Brain microvascular endothelial cell (primary cell): ENCODE measurements at regions not wholly inside any gene's neighbourhood (a gene's known extent, or its start where the extent isn't known, plus 50 kb on each side); places are given as distances from the start of the nearest gene placed in this dataset.
"Not testable (repeated sequence)": the region's sequence is repeated elsewhere in the genome, so short reads cannot be mapped to it uniquely, and the experiment has no call there.

Experiments
- DNase-seq: peaks from one replicate; pipeline ENCODE4 v3.0.0-alpha.2; 2020
- H3K27ac ChIP-seq: fragments of 250-450 bp; sonication (Bioruptor Pico); 2 replicates; pipeline ENCODE4 v1.5.1; 2020; ENCODE audit warnings: mild to moderate bottlenecking, moderate library complexity
- H3K27me3 ChIP-seq: fragments of 250-450 bp; sonication (Bioruptor Pico); replicated peaks from 2 replicates; pipeline ENCODE4 v1.5.1; 2020; ENCODE audit warnings: mild to moderate bottlenecking
- H3K36me3 ChIP-seq: fragments of 250-450 bp; sonication (Bioruptor Pico); replicated peaks from 2 replicates; pipeline ENCODE4 v1.5.1; 2020; ENCODE audit warnings: mild to moderate bottlenecking
- H3K4me3 ChIP-seq: 2 replicates; pipeline ENCODE4 v1.5.1; 2011; ENCODE audit warnings: low read depth, mild to moderate bottlenecking, control low read depth, low read length, moderate library complexity
- in situ Hi-C: cut with HindIII; loops from 2 replicates; pipeline ENCODE4 v1.10.0; 2017; ENCODE audit warnings: low sequenced_read_pairs, low pct_ligation_motif_present
- TF ChIP-seq, protein P1 (sequence below): IDR thresholded peaks from 2 replicates; pipeline ENCODE4 v1.5.1; 2011; ENCODE audit warnings: low read depth, mild to moderate bottlenecking, moderate library complexity, low read length, control low read depth, inconsistent platforms; ENCODE audit errors: missing control alignments

DNA sequence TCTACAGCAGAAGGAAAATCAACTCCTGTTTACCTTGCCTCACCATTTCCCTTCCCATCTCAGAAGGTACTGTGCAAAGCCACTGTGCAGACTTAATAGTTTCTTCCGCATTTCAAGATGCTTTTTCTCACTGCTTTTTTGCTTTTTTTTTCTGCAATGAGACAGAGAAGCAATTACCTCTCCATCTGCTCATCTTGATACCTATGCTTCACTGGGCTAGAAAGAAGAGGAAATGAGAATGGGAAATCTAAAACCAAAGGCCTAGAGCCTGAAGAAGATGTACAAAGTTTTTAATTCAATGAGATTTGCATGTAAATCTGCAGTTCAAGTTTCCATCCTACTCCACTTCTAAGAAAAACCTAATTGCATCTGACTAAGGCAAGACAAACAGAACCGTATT is 238.1 kb upstream of the SETMAR start:
- DNase-seq, result no peak
- no peaks in the 10 kb centered on the region for H3K36me3 ChIP-seq
- in situ Hi-C loops, result no loop called here
- TF ChIP-seq, protein P1, sequence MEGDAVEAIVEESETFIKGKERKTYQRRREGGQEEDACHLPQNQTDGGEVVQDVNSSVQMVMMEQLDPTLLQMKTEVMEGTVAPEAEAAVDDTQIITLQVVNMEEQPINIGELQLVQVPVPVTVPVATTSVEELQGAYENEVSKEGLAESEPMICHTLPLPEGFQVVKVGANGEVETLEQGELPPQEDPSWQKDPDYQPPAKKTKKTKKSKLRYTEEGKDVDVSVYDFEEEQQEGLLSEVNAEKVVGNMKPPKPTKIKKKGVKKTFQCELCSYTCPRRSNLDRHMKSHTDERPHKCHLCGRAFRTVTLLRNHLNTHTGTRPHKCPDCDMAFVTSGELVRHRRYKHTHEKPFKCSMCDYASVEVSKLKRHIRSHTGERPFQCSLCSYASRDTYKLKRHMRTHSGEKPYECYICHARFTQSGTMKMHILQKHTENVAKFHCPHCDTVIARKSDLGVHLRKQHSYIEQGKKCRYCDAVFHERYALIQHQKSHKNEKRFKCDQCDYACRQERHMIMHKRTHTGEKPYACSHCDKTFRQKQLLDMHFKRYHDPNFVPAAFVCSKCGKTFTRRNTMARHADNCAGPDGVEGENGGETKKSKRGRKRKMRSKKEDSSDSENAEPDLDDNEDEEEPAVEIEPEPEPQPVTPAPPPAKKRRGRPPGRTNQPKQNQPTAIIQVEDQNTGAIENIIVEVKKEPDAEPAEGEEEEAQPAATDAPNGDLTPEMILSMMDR, result no peak
- no peak overlapping the region for H3K4me3 ChIP-seq
- H3K27ac ChIP-seq, result no peak overlapping the region
- H3K27me3 ChIP-seq, result no peaks in the 10 kb centered on the region

DNA sequence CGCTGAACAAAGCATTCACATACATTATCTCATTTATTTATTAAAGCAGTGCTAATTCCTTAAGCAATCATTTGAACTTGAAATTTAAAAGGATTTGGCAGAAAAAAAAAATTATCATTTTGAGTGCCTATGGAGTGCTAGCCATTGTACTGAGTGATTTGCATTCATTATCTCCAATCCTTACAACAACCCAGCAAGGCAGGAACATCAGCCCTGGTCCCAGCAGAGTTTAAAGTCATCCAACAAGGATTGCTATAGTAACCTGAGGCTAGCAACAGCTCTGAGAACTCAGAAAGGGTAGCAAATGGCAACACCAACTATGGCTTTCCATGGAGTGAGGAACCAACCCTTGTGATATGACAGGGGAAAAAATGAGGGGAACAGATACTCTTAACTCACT is 237.6 kb upstream of the SETMAR start:
- no peak overlapping the region for H3K27ac ChIP-seq
- TF ChIP-seq, protein P1, result no peak
- in situ Hi-C loops, result no loop called here

DNA sequence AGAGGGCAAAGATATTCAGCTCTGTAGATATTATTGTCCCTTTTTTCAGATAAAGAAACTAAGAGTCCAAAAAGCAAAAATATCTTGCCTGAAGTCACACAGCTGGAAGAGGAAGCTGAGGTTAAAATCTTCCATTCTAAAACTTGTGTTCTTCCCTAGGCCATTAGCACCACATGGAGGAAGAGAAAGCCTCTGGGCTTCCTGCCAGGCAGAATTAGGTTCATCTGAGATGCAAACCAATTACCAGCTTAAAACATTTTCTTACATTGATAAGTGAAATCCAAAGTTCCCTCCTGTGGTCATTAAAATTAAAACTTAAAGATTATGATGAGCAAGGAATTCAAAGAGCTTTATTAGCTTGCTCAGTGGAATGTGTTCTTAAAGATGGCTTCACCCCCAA is 235.3 kb upstream of the SETMAR start:
- TF ChIP-seq, protein P1, result no peak
- DNase-seq, result no peak
- Histone ChIP-seq H3K4me3 (no peak overlapping the region), H3K36me3 (no peaks in the 10 kb centered on the region), H3K27me3 (no peaks in the 10 kb centered on the region), H3K27ac (no peak overlapping the region)
- in situ Hi-C loops, result no loop called here

More for the DNA sequence above, 237.6 kb upstream of the SETMAR start:
- Histone ChIP-seq H3K27me3 (no peaks in the 10 kb centered on the region), H3K36me3 (no peaks in the 10 kb centered on the region), H3K4me3 (no peak overlapping the region)
- no peak for DNase-seq

GRCh38 chr3:4069796-4070195 is 233.4 kb upstream of the SETMAR start:
- no peak overlapping the region for H3K4me3 ChIP-seq
- no peak for DNase-seq
- no peak overlapping the region for H3K27ac ChIP-seq

GRCh38 chr3:4071481-4072184 is 231.5 kb upstream of the SETMAR start:
- H3K36me3 ChIP-seq, result no peaks in the 10 kb centered on the region
- DNase-seq, result no peak
- TF ChIP-seq, protein P1, result no peak
- no peaks in the 10 kb centered on the region for H3K27me3 ChIP-seq
- in situ Hi-C loops, result no loop called here
- H3K27ac ChIP-seq, result no peak overlapping the region
- H3K4me3 ChIP-seq, result no peak overlapping the region

More at GRCh38 chr3:4069796-4070195, 233.4 kb upstream of the SETMAR start:
- Histone ChIP-seq H3K27me3 (no peaks in the 10 kb centered on the region), H3K36me3 (no peaks in the 10 kb centered on the region)
- in situ Hi-C loops, result no loop called here
- TF ChIP-seq, protein P1, result no peak

DNA sequence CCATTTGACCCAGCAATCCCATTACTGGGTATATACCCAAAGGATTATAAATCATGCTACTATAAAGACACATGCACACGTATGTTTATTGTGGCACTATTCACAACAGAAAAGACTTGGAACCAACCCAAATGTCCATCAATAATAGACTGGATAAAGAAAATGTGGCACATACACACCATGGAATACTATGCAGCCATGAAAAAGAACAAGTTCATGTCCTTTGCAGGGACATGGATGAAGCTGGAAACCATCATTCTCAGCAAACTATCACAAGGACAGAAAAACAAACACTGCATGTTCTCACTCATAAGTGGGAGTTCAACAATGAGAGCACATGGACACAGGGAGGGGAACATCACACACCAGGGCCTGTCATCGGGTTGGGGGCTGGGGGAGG is 225.9 kb upstream of the SETMAR start:
- DNase-seq, H3K36me3 ChIP-seq, H3K27ac ChIP-seq, H3K27me3 ChIP-seq, H3K4me3 ChIP-seq, in situ Hi-C loops: not testable (repeated sequence)
